GM12878 (cell line): ENCODE measurements at regions not wholly inside any gene's neighbourhood (a gene's known extent, or its start where the extent isn't known, plus 50 kb on each side); places are given as distances from the start of the nearest gene placed in this dataset.

Experiments
- ATAC-seq: fragments of 200-7000 bp; cut with Tn5 transposase; 3 replicates; pipeline ENCODE4 v1.9.1; 2020; ENCODE audit warnings: mild to moderate bottlenecking, moderate library complexity
- BruUV-seq: library from RNA; stranded (reverse); fragments of 400-500 nt; replicated peaks from 2 replicates; lab custom pipeline; 2021; lab: Mats Ljungman, UMichigan
- CTCF ChIA-PET: fragments of 300-600 bp; sonication (Branson Sonifier 250); formaldehyde crosslinking; extraction: SDS; loops from one replicate; lab custom pipeline; 2021; ENCODE audit warnings: inconsistent platforms; lab: Yijun Ruan, JAX
- POLR2A ChIA-PET: fragments of 350-600 bp; formaldehyde crosslinking; extraction: SDS; loops from one replicate; lab custom pipeline; 2021; ENCODE audit warnings: inconsistent platforms; lab: Charles Lee
- RAD21 ChIA-PET: fragments of 300-600 bp; sonication (Branson Sonifier 250); formaldehyde crosslinking; loops from one replicate; lab custom pipeline; 2023; ENCODE audit warnings: antibody characterized with exemption; ENCODE audit not compliant: unreplicated experiment; lab: Charles Lee
- SMC1A ChIA-PET: fragments of 300-600 bp; sonication (Branson Sonifier 250); formaldehyde crosslinking; loops from one replicate; lab custom pipeline; 2023; ENCODE audit not compliant: unreplicated experiment, uncharacterized antibody; lab: Charles Lee
- DNase-seq: peaks from one replicate; pipeline ENCODE4 v3.0.0-alpha.2; 2011; ENCODE audit warnings: low read depth, low spot score
- FAIRE-seq: peaks from 3 replicates; lab custom pipeline; 2011; peaks lifted over from hg19 to GRCh38; lab: Jason Lieb, UNC
- H2AFZ ChIP-seq: 2 replicates; pipeline ENCODE4 v1.6.0; 2011; ENCODE audit warnings: low read depth, low read length, control low read depth; ENCODE audit not compliant: control insufficient read depth
- H3K27ac ChIP-seq: 2 replicates; pipeline ENCODE4 v1.5.1; 2011; ENCODE audit warnings: control low read depth; ENCODE audit not compliant: control insufficient read depth, insufficient read depth
- H3K27me3 ChIP-seq, 2 experiments: replicated peaks in 1 of 2; 2 replicates each; pipeline versions ENCODE4 v1.6.0 to v1.6.1; 2011; ENCODE audit warnings: low read length in 1 of 2; ENCODE audit not compliant: control insufficient read depth in 2 of 2, insufficient read depth in 2 of 2
- H3K36me3 ChIP-seq, 2 experiments: 2 replicates each; pipeline ENCODE4 v1.5.1; 2011; ENCODE audit warnings: low read length in 1 of 2; ENCODE audit not compliant: control insufficient read depth in 2 of 2, insufficient read depth in 2 of 2
- H3K4me1 ChIP-seq: 2 replicates; pipeline ENCODE4 v1.6.1; 2011; ENCODE audit warnings: mild to moderate bottlenecking, low read length, moderate library complexity, mixed read lengths; ENCODE audit not compliant: control insufficient read depth, insufficient read depth
- H3K4me2 ChIP-seq: 2 replicates; pipeline ENCODE4 v1.6.0; 2011; ENCODE audit warnings: control low read depth; ENCODE audit not compliant: control insufficient read depth, insufficient read depth
- H3K4me3 ChIP-seq: fragments of 200-600 bp; sonication (generic); 2 replicates; pipeline ENCODE4 v1.5.1; 2016
- H3K79me2 ChIP-seq: 2 replicates; pipeline ENCODE4 v1.6.0; 2011; ENCODE audit warnings: low read length; ENCODE audit not compliant: control insufficient read depth, insufficient read depth
- H3K9ac ChIP-seq: 2 replicates; pipeline ENCODE4 v1.8.0; 2011; ENCODE audit warnings: low read length, control low read depth, mixed read lengths; ENCODE audit not compliant: control insufficient read depth, insufficient read depth
- H3K9me3 ChIP-seq: replicated peaks from 3 replicates; pipeline ENCODE4 v1.5.1; 2011; ENCODE audit warnings: mild to moderate bottlenecking, low read length; ENCODE audit not compliant: control insufficient read depth, insufficient read depth
- H4K20me1 ChIP-seq: 2 replicates; pipeline ENCODE4 v1.6.0; 2011; ENCODE audit not compliant: control insufficient read depth, insufficient read depth
- ETV6 ChIP-seq, 2 experiments: fragments of 450-650 bp in 1 of 2; IDR thresholded peaks in 1 of 2; conservative IDR thresholded peaks in 1 of 2; 2 replicates each; pipeline ENCODE4 v1.6.1; 2014; ENCODE audit warnings: antibody characterized with exemption in 1 of 2, borderline replicate concordance in 1 of 2, low read depth in 1 of 2, mild to moderate bottlenecking in 1 of 2, moderate library complexity in 1 of 2
- FOS ChIP-seq: IDR thresholded peaks from 3 replicates; pipeline ENCODE4 v1.6.1; 2011; ENCODE audit warnings: borderline replicate concordance; ENCODE audit not compliant: insufficient read length; ENCODE audit errors: extremely low read depth
- HDAC2 ChIP-seq: fragments of 200-600 bp; sonication (generic); IDR thresholded peaks from 2 replicates; pipeline ENCODE4 v1.6.1; 2017
- IKZF2 ChIP-seq, 2 experiments: fragments of 450-650 bp; IDR thresholded peaks; 2 replicates each; pipeline ENCODE4 v1.6.1; 2017; ENCODE audit warnings: mild to moderate bottlenecking in 2 of 2, moderate library complexity in 2 of 2
- POLR2AphosphoS5 ChIP-seq: IDR thresholded peaks from 2 replicates; pipeline ENCODE4 v1.6.1; 2011; ENCODE audit warnings: mild to moderate bottlenecking, low read length, inconsistent platforms
- PRDM15 ChIP-seq: fragments of 450-650 bp; formaldehyde crosslinking; IDR thresholded peaks from 2 replicates; pipeline ENCODE4 v1.4.0; 2020; ENCODE audit warnings: mild to moderate bottlenecking, moderate library complexity
- SKIL ChIP-seq: fragments of 450-650 bp; IDR thresholded peaks from 2 replicates; pipeline ENCODE4 v1.6.1; 2017; ENCODE audit warnings: mild to moderate bottlenecking, low read depth, inconsistent platforms; ENCODE audit not compliant: poor library complexity, severe bottlenecking
- ZBTB11 ChIP-seq: fragments of 450-650 bp; formaldehyde crosslinking; IDR thresholded peaks from 2 replicates; pipeline ENCODE4 v1.5.0; 2022; ENCODE audit warnings: mild to moderate bottlenecking, missing genetic modification characterization
- ZNF622 ChIP-seq: fragments of 450-650 bp; IDR thresholded peaks from 2 replicates; pipeline ENCODE4 v1.6.1; 2017; ENCODE audit warnings: mild to moderate bottlenecking, inconsistent platforms
- WGBS: methylation state at CpG from one replicate; pipeline ENCODE4 v1.1.6; 2016; ENCODE audit warnings: low lambda C conversion rate; ENCODE audit not compliant: insufficient replicate concordance, insufficient coverage; ENCODE audit errors: missing lambda C conversion rate; 5-methylcytosine and 5-hydroxymethylcytosine counted together
- in situ Hi-C: fragments of 300-500 bp; cut with MboI; formaldehyde crosslinking; loops from 9 replicates; pipeline ENCODE4 v1.14.3; 2018; ENCODE audit warnings: mixed read lengths
- intact Hi-C: fragments of 100-400 bp; cut with micrococcal nuclease; formaldehyde crosslinking; loops from one replicate; pipeline ENCODE4 v1.14.2; 2022; ENCODE audit not compliant: unreplicated experiment

GRCh38 chr20:52090035-52090434, 101.5 kb downstream of the ZFP64 start:
- Histone ChIP-seq H3K4me1 (no peaks in the 10 kb centered on the region), H3K4me2 (no peak overlapping the region), H3K27ac (no peak overlapping the region), H3K9me3 (no peaks in the 10 kb centered on the region; the same call in 1 of the 3 replicates)
- POLR2A ChIA-PET, result no interaction called here
- intact Hi-C loops, result no loop called here
- WGBS, result 92% methylated on average over 3 of the region's 3 CpGs
- RAD21 ChIA-PET, result no interaction called here
- CTCF ChIA-PET, result no interaction called here
- BruUV-seq, result no TSS peak
- no peak for TF ChIP-seq ZNF622
- no peak for TF ChIP-seq HDAC2
- no peak for TF ChIP-seq SKIL
- no peak for TF ChIP-seq IKZF2 (IDR thresholded peaks at IDR 0.05)
- TF ChIP-seq ZBTB11 (CRISPR knock-in tag), result no peak
- no peak for TF ChIP-seq FOS
- no peak for TF ChIP-seq POLR2AphosphoS5
- TF ChIP-seq PRDM15 (CRISPR knock-in tag), result no peak
- TF ChIP-seq ETV6 (conservative IDR thresholded peaks at IDR 0.05 in 1 of 2, IDR thresholded peaks at IDR 0.05 in 1 of 2; ENCODE audit: borderline replicate concordance in 1 of 2, low read depth in 1 of 2), result no peak
- TF ChIP-seq, all 136 proteins: peak for 0
- SMC1A ChIA-PET, result interaction anchor here (0.6 kb wide), 1 partner anchor 1874 kb away, joined by 3 read pairs; no protein-coding TSS in a partner anchor
- no peaks in the 10 kb centered on the region for H4K20me1 ChIP-seq
- DNase-seq (no peak), FAIRE-seq (no peak), ATAC-seq (no peak)
- in situ Hi-C loops, result no loop called here
- H3K4me3 ChIP-seq, result no peak overlapping the region
- H3K27me3 ChIP-seq, result no peaks in the 10 kb centered on the region
- H3K79me2 ChIP-seq, result no peaks in the 10 kb centered on the region
- no peak overlapping the region for H2AFZ ChIP-seq
- H3K9ac ChIP-seq, result no peak overlapping the region
- peaks cover 0 to 3% of the 10 kb centered on the region in 2 experiments; a peak in 1 of 4 replicates for H3K36me3 ChIP-seq
